Activated B cell treated with CpG ODN at 0.5 μM for 24 hours (primary cell): ENCODE measurements at regions not wholly inside any gene's neighbourhood (a gene's known extent, or its start where the extent isn't known, plus 50 kb on each side); places are given as distances from the start of the nearest gene placed in this dataset.
"Not testable (repeated sequence)": the region's sequence is repeated elsewhere in the genome, so short reads cannot be mapped to it uniquely, and the experiment has no call there.

ENCODE experiments used
- ATAC-seq: fragments of 200-7000 bp; cut with Tn5 transposase; one replicate; pipeline ENCODE4 v1.10.0; 2021; ENCODE audit warnings: low read depth, mild to moderate bottlenecking, moderate library complexity
- CTCF ChIA-PET: fragments of 350-600 bp; sonication (Branson Sonifier 250); formaldehyde crosslinking; loops from one replicate; lab custom pipeline; 2021; ENCODE audit warnings: antibody characterized with exemption; lab: Charles Lee
- POLR2A ChIA-PET: fragments of 350-600 bp; sonication (Branson Sonifier 250); formaldehyde crosslinking; loops from one replicate; lab custom pipeline; 2021; ENCODE audit warnings: antibody characterized with exemption; lab: Charles Lee
- DNase-seq: peaks from one replicate; pipeline ENCODE4 v3.0.0; 2022
- H3K27ac Mint-ChIP-seq: one replicate; pipeline ENCODE4 v1.8.0; 2020; ENCODE audit warnings: mixed read lengths
- H3K27me3 Mint-ChIP-seq: one replicate; pipeline ENCODE4 v1.8.0; 2021; ENCODE audit warnings: mixed read lengths
- H3K36me3 Mint-ChIP-seq: one replicate; pipeline ENCODE4 v1.8.0; 2021; ENCODE audit warnings: low read depth, mixed read lengths
- H3K4me1 Mint-ChIP-seq: one replicate; pipeline ENCODE4 v1.8.0; 2021; ENCODE audit warnings: mixed read lengths
- H3K4me3 Mint-ChIP-seq: one replicate; pipeline ENCODE4 v1.8.0; 2020; ENCODE audit warnings: mild to moderate bottlenecking, mixed read lengths
- H3K9me3 Mint-ChIP-seq: one replicate; pipeline ENCODE4 v1.8.0; 2020; ENCODE audit warnings: mixed read lengths
- intact Hi-C: fragments of 100-400 bp; cut with micrococcal nuclease; formaldehyde crosslinking; loops from one replicate; pipeline ENCODE4 v1.15.1; 2024
- TF ChIP-seq, protein P1 (sequence below): fragments of 200-600 bp; IDR thresholded peaks from one replicate; pipeline ENCODE4 v1.8.0; 2022; ENCODE audit warnings: antibody characterized with exemption, mild to moderate bottlenecking

DNA sequence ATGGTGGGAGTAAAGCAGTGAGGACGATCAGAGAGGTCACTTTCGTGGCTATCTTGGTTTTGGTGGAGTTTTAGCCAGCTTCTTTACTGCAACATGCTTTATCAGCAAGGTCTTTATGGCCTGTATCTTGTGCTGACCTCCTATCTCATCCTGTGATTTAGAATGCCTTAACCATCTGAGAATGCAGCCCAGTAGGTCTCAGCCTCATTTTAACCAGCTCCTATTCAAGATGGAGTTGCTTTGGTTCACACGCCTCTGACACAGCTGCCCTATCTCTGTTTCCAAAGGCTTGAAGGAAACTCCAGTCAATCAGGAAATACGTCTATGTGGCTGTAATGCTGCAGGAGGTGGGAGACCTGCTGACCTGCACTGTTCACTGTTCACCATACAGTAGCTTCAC lies 146.1 kb upstream of the POGK start:
- Mint-ChIP-seq H3K27ac (no peak overlapping the region), H3K9me3 (peaks cover 2% of the 10 kb centered on the region), H3K4me1 (no peaks in the 10 kb centered on the region), H3K36me3 (no peaks in the 10 kb centered on the region), H3K27me3 (peaks cover 6% of the 10 kb centered on the region), H3K4me3 (no peak overlapping the region)
- CTCF ChIA-PET, result no interaction called here
- DNase-seq (no peak), ATAC-seq (no peak)
- POLR2A ChIA-PET, result no interaction called here
- intact Hi-C loops, result no loop called here
- TF ChIP-seq, protein P1, sequence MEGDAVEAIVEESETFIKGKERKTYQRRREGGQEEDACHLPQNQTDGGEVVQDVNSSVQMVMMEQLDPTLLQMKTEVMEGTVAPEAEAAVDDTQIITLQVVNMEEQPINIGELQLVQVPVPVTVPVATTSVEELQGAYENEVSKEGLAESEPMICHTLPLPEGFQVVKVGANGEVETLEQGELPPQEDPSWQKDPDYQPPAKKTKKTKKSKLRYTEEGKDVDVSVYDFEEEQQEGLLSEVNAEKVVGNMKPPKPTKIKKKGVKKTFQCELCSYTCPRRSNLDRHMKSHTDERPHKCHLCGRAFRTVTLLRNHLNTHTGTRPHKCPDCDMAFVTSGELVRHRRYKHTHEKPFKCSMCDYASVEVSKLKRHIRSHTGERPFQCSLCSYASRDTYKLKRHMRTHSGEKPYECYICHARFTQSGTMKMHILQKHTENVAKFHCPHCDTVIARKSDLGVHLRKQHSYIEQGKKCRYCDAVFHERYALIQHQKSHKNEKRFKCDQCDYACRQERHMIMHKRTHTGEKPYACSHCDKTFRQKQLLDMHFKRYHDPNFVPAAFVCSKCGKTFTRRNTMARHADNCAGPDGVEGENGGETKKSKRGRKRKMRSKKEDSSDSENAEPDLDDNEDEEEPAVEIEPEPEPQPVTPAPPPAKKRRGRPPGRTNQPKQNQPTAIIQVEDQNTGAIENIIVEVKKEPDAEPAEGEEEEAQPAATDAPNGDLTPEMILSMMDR, result no peak

DNA sequence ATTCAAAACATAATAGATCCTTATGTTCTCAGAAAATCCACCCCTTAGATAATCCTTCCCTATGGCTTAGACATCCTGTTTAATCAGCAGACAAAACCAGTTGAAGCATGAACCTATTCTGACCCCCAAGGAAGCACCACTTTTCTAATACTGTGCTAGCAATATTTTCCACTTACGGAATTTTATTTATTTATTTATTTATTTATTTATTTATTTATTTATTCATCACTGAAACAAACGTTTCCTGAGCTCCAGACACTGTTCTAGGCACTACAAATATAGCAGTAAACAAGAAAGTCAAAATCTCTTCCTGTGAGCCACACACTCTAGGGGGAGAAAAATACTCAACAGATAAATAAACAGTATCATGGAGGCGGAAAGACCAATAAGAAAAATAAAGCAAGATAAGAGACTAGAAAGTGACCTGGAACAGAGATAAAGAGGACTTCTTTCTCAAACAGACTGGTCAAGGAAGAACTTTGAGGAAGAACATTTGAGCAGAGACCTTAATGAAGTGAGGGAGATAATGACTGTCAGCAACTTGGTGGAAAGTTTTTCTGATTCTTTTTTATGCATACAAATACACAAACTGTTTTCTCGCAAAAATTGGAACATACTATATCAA lies 145.5 kb upstream of the POGK start:
- H3K4me1 Mint-ChIP-seq, result no peaks in the 10 kb centered on the region
- POLR2A ChIA-PET, result no interaction called here
- peaks cover 2% of the 10 kb centered on the region for H3K9me3 Mint-ChIP-seq
- no peaks in the 10 kb centered on the region for H3K36me3 Mint-ChIP-seq
- intact Hi-C loops, result no loop called here
- H3K27ac Mint-ChIP-seq, result no peak overlapping the region
- TF ChIP-seq, protein P1, result no peak
- CTCF ChIA-PET, result no interaction called here
- ATAC-seq, result no peak
- DNase-seq, result no peak
- H3K27me3 Mint-ChIP-seq, result peaks cover 6% of the 10 kb centered on the region
- H3K4me3 Mint-ChIP-seq, result no peak overlapping the region

DNA sequence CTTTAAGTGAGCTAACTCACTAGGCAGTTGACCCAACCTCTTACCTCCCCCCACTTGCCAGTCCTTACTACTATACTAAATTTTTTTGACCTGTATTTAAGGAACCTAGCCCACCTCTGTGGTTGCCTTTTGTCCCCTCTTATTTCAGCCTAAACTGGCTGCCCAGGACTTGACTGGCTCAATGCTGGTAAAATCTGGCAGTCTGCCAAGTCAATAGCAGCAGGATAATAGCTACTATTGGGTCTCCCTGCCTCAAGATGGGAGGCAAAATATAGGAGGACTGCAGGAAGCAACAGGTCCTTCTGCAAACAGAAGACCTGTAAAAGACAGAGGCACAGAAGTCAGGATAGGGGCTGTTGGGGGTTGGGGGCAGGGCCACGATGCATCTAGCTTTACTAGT lies 144.2 kb upstream of the POGK start:
- TF ChIP-seq, protein P1, result no peak
- H3K27ac Mint-ChIP-seq, result no peak overlapping the region
- H3K27me3 Mint-ChIP-seq, result peaks cover 6% of the 10 kb centered on the region
- H3K36me3 Mint-ChIP-seq, result no peaks in the 10 kb centered on the region
- intact Hi-C loops, result no loop called here
- DNase-seq (no peak), ATAC-seq (no peak)
- H3K9me3 Mint-ChIP-seq, result peaks cover 2% of the 10 kb centered on the region
- CTCF ChIA-PET, result no interaction called here
- no peaks in the 10 kb centered on the region for H3K4me1 Mint-ChIP-seq
- H3K4me3 Mint-ChIP-seq, result no peak overlapping the region
- POLR2A ChIA-PET, result no interaction called here

DNA sequence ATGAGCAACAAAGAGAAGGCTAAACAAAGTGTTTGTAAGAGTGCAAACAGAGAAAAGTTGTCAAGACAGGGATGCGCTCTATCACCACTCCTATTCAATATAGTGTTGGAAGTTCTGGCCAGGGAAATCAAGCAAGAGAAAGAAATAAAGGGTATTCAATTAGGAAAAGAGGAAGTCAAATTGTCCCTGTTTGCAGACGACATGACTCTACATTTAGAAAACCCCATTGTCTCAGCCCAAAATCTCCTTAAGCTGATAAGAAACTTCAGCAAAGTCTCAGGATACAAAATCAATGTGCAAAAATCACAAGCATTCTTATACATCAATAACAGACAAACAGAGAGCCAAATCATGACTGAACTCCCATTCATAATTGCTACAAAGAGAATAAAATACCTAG lies 143.4 kb upstream of the POGK start:
- H3K27ac Mint-ChIP-seq, H3K9me3 Mint-ChIP-seq, H3K36me3 Mint-ChIP-seq, POLR2A ChIA-PET, ATAC-seq, H3K4me3 Mint-ChIP-seq, DNase-seq, H3K27me3 Mint-ChIP-seq, H3K4me1 Mint-ChIP-seq, CTCF ChIA-PET, intact Hi-C loops: not testable (repeated sequence)

DNA sequence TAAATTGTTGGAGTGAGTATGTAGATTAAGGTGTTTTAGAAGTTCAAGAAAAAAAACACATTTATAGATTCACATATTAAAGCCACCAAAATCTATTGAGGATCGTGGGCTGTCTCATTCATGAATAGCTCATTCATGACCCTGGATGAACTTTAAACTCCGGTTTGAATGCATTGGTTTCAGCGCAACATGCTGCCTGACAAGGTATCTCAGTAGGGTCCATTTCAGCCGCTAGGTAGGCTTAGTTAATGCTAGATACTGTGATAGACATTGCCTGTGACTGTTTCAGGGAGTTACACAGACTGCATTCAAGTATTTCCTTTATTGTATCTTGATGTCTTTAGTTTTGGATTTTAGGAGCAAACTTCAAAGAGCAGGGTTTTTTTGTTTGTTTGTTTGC lies 140.5 kb upstream of the POGK start:
- Mint-ChIP-seq H3K27me3 (peaks cover 7% of the 10 kb centered on the region), H3K9me3 (peaks cover 2% of the 10 kb centered on the region), H3K4me3 (no peak overlapping the region), H3K36me3 (no peaks in the 10 kb centered on the region), H3K27ac (no peak overlapping the region), H3K4me1 (no peaks in the 10 kb centered on the region)
- ChIA-PET CTCF (no interaction called here), POLR2A (no interaction called here)
- ATAC-seq (no peak), DNase-seq (no peak)
- TF ChIP-seq, protein P1, result no peak
- intact Hi-C loops, result no loop called here

DNA sequence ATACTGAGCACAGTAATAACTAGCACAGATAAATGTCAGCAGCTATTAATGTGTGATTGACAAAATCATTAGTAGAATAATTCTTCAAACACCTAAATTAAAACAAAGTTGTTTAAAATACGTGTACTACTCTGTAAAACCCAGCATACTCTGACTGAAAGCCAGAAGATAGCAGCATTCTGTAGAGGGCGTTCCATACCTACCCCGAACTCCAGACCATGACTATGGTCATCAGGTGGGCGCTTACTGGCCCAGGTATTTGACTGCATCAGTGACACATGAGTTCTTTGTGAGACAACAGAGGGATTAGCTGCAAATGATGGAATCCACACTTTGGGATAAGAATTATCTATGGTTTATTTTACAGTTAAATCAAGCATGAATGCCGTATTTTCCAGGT lies 139.7 kb upstream of the POGK start:
- no peaks in the 10 kb centered on the region for H3K4me1 Mint-ChIP-seq
- peaks cover 4% of the 10 kb centered on the region for H3K27me3 Mint-ChIP-seq
- no peaks in the 10 kb centered on the region for H3K9me3 Mint-ChIP-seq
- CTCF ChIA-PET, result no interaction called here
- no peak for DNase-seq
- no peak for ATAC-seq
- POLR2A ChIA-PET, result no interaction called here
- intact Hi-C loops, result no loop called here
- H3K27ac Mint-ChIP-seq, result no peak overlapping the region
- H3K36me3 Mint-ChIP-seq, result no peaks in the 10 kb centered on the region
- TF ChIP-seq, protein P1, result no peak
- H3K4me3 Mint-ChIP-seq, result no peak overlapping the region
